GM12801 (cell line): ENCODE measurements at regions not wholly inside any gene's neighbourhood (a gene's known extent, or its start where the extent isn't known, plus 50 kb on each side); places are given as distances from the start of the nearest gene placed in this dataset.

ENCODE experiments used
- CTCF ChIP-seq: IDR thresholded peaks from one replicate; pipeline ENCODE4 v1.5.1; 2011; ENCODE audit warnings: control low read depth; ENCODE audit not compliant: insufficient read length; ENCODE audit errors: extremely low read depth

GRCh38 chr2:35081001-35081621 is 1274.5 kb upstream of the CRIM1 start:
- TF ChIP-seq CTCF, result no peak

GRCh38 chr2:35080231-35080910 is 1275.2 kb upstream of the CRIM1 start:
- no peak for TF ChIP-seq CTCF

GRCh38 chr2:35067420-35067819 is 1288.2 kb upstream of the CRIM1 start:
- TF ChIP-seq CTCF, result no peak

GRCh38 chr2:35063836-35064235 is 1291.7 kb upstream of the CRIM1 start:
- no peak for TF ChIP-seq CTCF

- no peak for TF ChIP-seq CTCF
Measured at GRCh38 chr2:35035883-35036282, 1319.7 kb upstream of the CRIM1 start.

- TF ChIP-seq CTCF, result no peak
Measured at GRCh38 chr2:35033748-35034147, 1321.8 kb upstream of the CRIM1 start.

- TF ChIP-seq CTCF, result no peak
Measured at GRCh38 chr2:35023545-35023944, 1332.0 kb upstream of the CRIM1 start.
